Retinal pigment epithelial cell (primary cell): ENCODE measurements at regions not wholly inside any gene's neighbourhood (a gene's known extent, or its start where the extent isn't known, plus 50 kb on each side); places are given as distances from the start of the nearest gene placed in this dataset.
"Not testable (repeated sequence)": the region's sequence is repeated elsewhere in the genome, so short reads cannot be mapped to it uniquely, and the experiment has no call there.

Source experiments
- DNase-seq: peaks from one replicate; pipeline ENCODE4 v3.0.0-alpha.2; 2010; ENCODE audit warnings: low read depth
- H3K4me3 ChIP-seq: 2 replicates; pipeline ENCODE4 v1.5.1; 2011; ENCODE audit warnings: mild to moderate bottlenecking, low read length, control low read depth, moderate library complexity
- CTCF ChIP-seq: conservative IDR thresholded peaks from 2 replicates; pipeline ENCODE4 v1.5.1; 2011; ENCODE audit warnings: low read depth, low read length, control low read depth, inconsistent platforms

DNA sequence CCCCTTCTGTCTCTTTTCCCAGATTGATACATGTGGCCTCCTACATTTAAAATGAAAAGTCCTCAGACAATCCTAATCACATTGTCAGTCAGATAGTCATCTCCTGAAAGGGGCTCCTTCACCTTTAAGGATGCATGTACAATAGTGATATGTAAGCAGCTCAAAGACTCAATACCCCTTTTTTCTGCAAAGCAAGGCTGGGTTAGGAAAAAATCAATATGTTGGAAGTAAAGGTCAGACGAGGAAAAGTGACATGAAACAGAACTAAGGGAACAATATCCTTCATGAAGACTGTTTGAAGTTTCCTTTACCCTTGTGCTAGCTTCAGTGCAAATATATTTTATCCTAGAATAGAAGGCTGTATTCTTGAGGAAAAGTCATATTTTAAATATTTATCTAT is 539.3 kb downstream of the NR2F2 start:
- H3K4me3 ChIP-seq, result no peak overlapping the region
- DNase-seq, result no peak
- no peak for TF ChIP-seq CTCF

GRCh38 chr15:96870580-96870979 is 540.1 kb downstream of the NR2F2 start:
- no peak for TF ChIP-seq CTCF
- no peak overlapping the region for H3K4me3 ChIP-seq
- DNase-seq, result no peak

DNA sequence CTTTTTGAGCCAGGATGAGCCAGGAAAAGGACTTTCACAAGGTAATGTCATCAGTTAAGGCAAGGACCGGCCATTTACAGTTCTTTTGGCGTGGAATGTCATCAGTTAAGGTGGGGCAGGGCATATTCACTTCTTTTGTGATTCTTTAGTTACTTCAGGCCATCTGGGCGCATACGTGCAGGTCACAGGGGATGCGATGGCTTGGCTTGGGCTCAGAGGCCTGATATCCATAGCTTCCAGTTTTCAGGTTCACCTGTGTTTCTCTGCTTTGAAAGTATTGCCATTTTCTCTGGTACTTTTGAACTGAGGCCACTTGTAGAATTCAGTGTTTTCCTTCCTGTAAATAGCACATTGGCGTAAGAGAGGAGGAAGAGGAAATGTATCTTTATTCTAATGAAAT is 546.9 kb downstream of the NR2F2 start:
- DNase-seq, H3K4me3 ChIP-seq: not testable (repeated sequence)

GRCh38 chr15:96878129-96878528 is 547.6 kb downstream of the NR2F2 start:
- no peak for TF ChIP-seq CTCF
- no peak for DNase-seq
- H3K4me3 ChIP-seq, result no peak overlapping the region

DNA sequence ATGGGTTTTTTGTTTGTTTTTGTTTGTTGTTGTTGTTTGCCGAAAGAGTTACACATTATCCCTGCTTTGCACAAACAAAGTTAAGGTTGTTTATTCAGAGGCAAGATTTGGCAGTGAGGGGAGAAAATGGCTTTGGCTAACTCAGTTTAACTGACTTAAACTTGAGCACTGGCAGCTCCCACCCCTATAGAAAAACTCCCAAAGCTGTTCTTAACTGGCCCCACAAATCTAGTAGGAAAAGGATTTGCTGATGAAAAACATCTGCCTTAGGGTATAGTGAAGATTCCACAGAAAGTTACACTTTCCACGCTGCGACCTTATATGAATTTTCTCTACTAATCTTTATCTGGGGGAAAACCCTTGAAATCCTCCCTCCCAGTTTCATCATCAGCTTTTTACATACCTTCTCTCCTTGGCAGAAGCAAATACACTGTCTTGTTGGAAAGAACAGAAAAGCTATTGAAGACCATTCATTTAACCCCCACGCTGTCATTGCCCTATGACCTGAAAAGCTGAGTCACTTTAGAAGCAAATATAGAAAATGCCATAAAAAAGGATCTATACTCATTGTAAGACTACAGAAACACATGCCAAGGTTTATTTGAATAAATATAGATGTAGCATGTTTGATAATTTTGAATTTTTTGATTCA is 551.7 kb downstream of the NR2F2 start:
- DNase-seq, result no peak
- TF ChIP-seq CTCF, result no peak
- no peak overlapping the region for H3K4me3 ChIP-seq

DNA sequence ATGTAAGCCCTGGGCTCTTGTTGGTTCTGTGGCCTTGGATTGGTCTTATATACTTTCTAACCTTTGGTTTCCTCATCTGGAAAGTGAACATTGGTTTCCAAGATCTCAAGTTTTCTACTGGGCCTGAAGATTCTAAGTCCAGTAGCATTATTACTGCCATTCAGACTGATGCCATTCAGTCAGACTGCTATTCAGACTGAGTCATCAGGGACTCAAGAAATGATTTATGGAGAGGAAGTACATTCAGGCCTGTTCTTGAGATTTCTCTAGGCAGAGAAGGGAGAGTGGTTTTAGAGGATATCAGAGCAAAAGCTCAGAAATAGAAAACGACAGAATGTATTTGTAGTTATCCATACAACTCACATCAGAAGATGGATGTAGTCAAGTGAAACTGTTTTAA is 557.2 kb downstream of the NR2F2 start:
- DNase-seq, result no peak
- TF ChIP-seq CTCF, result no peak
- H3K4me3 ChIP-seq, result no peak overlapping the region

DNA sequence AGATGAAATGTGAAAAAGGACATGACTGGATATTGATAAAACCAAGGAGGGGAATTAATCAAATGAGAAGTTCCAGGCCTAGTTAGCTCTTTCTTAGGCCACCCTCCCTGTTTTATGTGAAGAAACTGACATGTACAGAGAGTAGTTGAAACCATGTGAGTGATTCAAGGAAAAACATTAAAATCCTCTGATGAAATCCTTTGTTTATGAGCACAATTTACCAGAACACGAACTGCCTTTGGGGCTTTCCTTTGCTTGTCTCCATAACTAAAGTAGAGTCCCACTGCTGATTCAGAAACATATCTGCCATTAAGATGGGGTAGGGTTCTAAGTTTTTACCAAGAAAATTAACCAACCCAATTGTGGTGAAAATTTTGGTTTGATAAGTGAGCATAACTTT is 558.3 kb downstream of the NR2F2 start:
- no peak for TF ChIP-seq CTCF
- no peak overlapping the region for H3K4me3 ChIP-seq
- no peak for DNase-seq
